HG03175 (cell line): ENCODE measurements at regions not wholly inside any gene's neighbourhood (a gene's known extent, or its start where the extent isn't known, plus 50 kb on each side); places are given as distances from the start of the nearest gene placed in this dataset.

Experiments
- ATAC-seq: cut with Tn5 transposase; IDR thresholded peaks from one replicate; pipeline ENCODE4 v1.9.1; 2021; ENCODE audit warnings: mild to moderate bottlenecking, moderate library complexity; ENCODE audit not compliant: unreplicated experiment

GRCh38 chr6:96460052-96460700 lies 61.4 kb upstream of the UFL1 start:
- ATAC-seq = no peak

- no peak for ATAC-seq
Observed at GRCh38 chr6:96465321-96465903, 56.2 kb upstream of the UFL1 start.

GRCh38 chr6:96466147-96466863 lies 55.3 kb upstream of the UFL1 start:
- ATAC-seq = peak; percentile 74

- ATAC-seq = no peak
Observed at GRCh38 chr6:96467814-96468213, 53.8 kb upstream of the UFL1 start.

GRCh38 chr6:96468281-96468680 lies 53.3 kb upstream of the UFL1 start:
- no peak for ATAC-seq

- ATAC-seq = no peak
Observed at GRCh38 chr6:96468681-96469224, 52.9 kb upstream of the UFL1 start.

- ATAC-seq = no peak
Observed at GRCh38 chr6:96469312-96469711, 52.3 kb upstream of the UFL1 start.

GRCh38 chr6:96470296-96470695 lies 51.3 kb upstream of the UFL1 start:
- no peak for ATAC-seq
